SK-N-SH treated with all-trans-retinoic acid at 6 μM for 48 hours (cell line): ENCODE measurements at regions not wholly inside any gene's neighbourhood (a gene's known extent, or its start where the extent isn't known, plus 50 kb on each side); places are given as distances from the start of the nearest gene placed in this dataset.

ENCODE experiments used
- ATAC-seq: fragments of 200-7000 bp; cut with Tn5 transposase; 3 replicates; pipeline ENCODE4 v1.9.1; 2020; ENCODE audit warnings: mild to moderate bottlenecking, moderate library complexity
- ARNTL ChIP-seq: fragments of 450-650 bp; formaldehyde crosslinking; IDR thresholded peaks from 2 replicates; pipeline ENCODE4 v1.5.0; 2020; ENCODE audit warnings: low read depth, mild to moderate bottlenecking, moderate library complexity, borderline replicate concordance
- BACH2 ChIP-seq: fragments of 250-450 bp; sonication (Bioruptor Pico); IDR thresholded peaks from 2 replicates; pipeline ENCODE4 v1.9.0; 2021; ENCODE audit warnings: mild to moderate bottlenecking, borderline replicate concordance
- CSDC2 ChIP-seq: fragments of 250-450 bp; sonication (Bioruptor Pico); IDR thresholded peaks from 2 replicates; pipeline ENCODE4 v1.5.0; 2020; ENCODE audit warnings: mild to moderate bottlenecking, moderate library complexity
- ESRRG ChIP-seq: fragments of 250-450 bp; sonication (Bioruptor Pico); IDR thresholded peaks from 2 replicates; pipeline ENCODE4 v1.6.1; 2021; ENCODE audit warnings: mild to moderate bottlenecking
- GLIS3 ChIP-seq: fragments of 250-450 bp; sonication (Bioruptor Pico); IDR thresholded peaks from 2 replicates; pipeline ENCODE4 v1.5.0; 2020; ENCODE audit warnings: mild to moderate bottlenecking, moderate library complexity
- ISL1 ChIP-seq: fragments of 250-450 bp; sonication (Bioruptor Pico); IDR thresholded peaks from 2 replicates; pipeline ENCODE4 v2.1.2; 2022; ENCODE audit warnings: mild to moderate bottlenecking, moderate library complexity
- OSR1 ChIP-seq: fragments of 250-450 bp; sonication (Bioruptor Pico); IDR thresholded peaks from 2 replicates; pipeline ENCODE4 v1.8.0; 2022; ENCODE audit warnings: moderate library complexity, mild to moderate bottlenecking, inconsistent platforms
- PPARA ChIP-seq: fragments of 250-450 bp; sonication (Bioruptor Pico); IDR thresholded peaks from 2 replicates; pipeline ENCODE4 v1.5.0; 2020; ENCODE audit warnings: mild to moderate bottlenecking, borderline replicate concordance
- SNAI2 ChIP-seq: fragments of 250-450 bp; sonication (Bioruptor Pico); IDR thresholded peaks from 2 replicates; pipeline ENCODE4 v1.5.0; 2020; ENCODE audit warnings: mild to moderate bottlenecking, moderate library complexity
- TCF4 ChIP-seq: fragments of 250-450 bp; sonication (Bioruptor Pico); IDR thresholded peaks from 2 replicates; pipeline ENCODE4 v1.8.0; 2021; ENCODE audit warnings: mild to moderate bottlenecking, moderate library complexity, borderline replicate concordance
- TOX ChIP-seq: fragments of 250-450 bp; sonication (Bioruptor Pico); IDR thresholded peaks from 2 replicates; pipeline ENCODE4 v1.8.0; 2021; ENCODE audit warnings: mild to moderate bottlenecking, moderate library complexity, borderline replicate concordance
- ZC3H10 ChIP-seq: fragments of 250-450 bp; sonication (Bioruptor Pico); IDR thresholded peaks from 2 replicates; pipeline ENCODE4 v1.5.1; 2021; ENCODE audit warnings: mild to moderate bottlenecking, moderate library complexity
- ZFP3 ChIP-seq: fragments of 250-450 bp; sonication (Bioruptor Pico); IDR thresholded peaks from 2 replicates; pipeline ENCODE4 v1.5.0; 2020; ENCODE audit warnings: mild to moderate bottlenecking, moderate library complexity
- ZFP30 ChIP-seq: fragments of 450-650 bp; formaldehyde crosslinking; IDR thresholded peaks from 2 replicates; pipeline ENCODE4 v1.5.0; 2022; ENCODE audit warnings: mild to moderate bottlenecking, moderate library complexity
- ZNF565 ChIP-seq: fragments of 450-650 bp; formaldehyde crosslinking; conservative IDR thresholded peaks from 2 replicates; pipeline ENCODE4 v1.5.0; 2020; ENCODE audit warnings: low read depth, mild to moderate bottlenecking, moderate library complexity
- ZNF70 ChIP-seq: fragments of 450-650 bp; formaldehyde crosslinking; IDR thresholded peaks from 2 replicates; pipeline ENCODE4 v1.5.0; 2020; ENCODE audit warnings: mild to moderate bottlenecking, moderate library complexity
- ZNF8 ChIP-seq: fragments of 450-650 bp; formaldehyde crosslinking; IDR thresholded peaks from 2 replicates; pipeline ENCODE4 v1.5.0; 2020; ENCODE audit warnings: mild to moderate bottlenecking, moderate library complexity
- TF ChIP-seq, protein P1 (sequence below): fragments of 250-450 bp; sonication (Bioruptor Pico); IDR thresholded peaks from 2 replicates; pipeline ENCODE4 v1.8.0; 2020; ENCODE audit warnings: mild to moderate bottlenecking, moderate library complexity, borderline replicate concordance
- TF ChIP-seq, protein P2 (sequence below): fragments of 250-450 bp; sonication (Bioruptor Pico); IDR thresholded peaks from 2 replicates; pipeline ENCODE4 v1.8.0; 2021; ENCODE audit warnings: low read depth, mild to moderate bottlenecking, moderate library complexity, borderline replicate concordance
- TF ChIP-seq, protein P3 (sequence below): fragments of 250-450 bp; sonication (Bioruptor Pico); IDR thresholded peaks from 2 replicates; pipeline ENCODE4 v1.5.0; 2020; ENCODE audit warnings: mild to moderate bottlenecking, moderate library complexity
- TF ChIP-seq, protein P4 (sequence below): fragments of 250-450 bp; sonication (Bioruptor Pico); IDR thresholded peaks from 2 replicates; pipeline ENCODE4 v1.5.1; 2021; ENCODE audit warnings: mild to moderate bottlenecking, moderate library complexity

DNA sequence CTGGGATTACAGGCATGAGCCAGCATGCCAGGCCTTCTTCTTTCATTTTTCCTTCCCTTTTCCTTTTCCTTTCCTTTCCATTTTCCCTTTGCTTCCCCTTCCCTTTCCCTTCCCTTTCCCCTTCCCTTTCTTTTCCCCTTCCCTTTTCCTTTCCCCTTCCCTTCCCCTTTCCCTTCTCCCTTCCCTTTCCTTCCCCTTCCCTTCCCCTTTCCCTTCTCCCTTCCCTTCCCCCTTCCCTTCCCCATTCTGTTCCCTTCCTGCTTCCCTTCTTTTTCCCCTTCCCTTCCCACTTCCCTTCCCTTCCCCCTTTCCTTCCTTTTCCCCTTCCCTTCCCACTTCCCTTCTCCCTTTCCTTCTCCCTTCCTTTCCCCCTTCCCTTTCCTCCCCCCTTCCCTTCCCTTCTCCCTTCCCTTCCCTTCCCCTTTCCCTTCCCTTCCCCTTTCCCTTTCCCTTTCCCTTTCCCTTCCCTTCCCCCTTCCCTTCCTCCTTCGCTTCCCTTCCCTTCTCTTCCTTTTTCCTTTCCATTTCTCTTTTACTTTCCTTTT, 712.2 kb upstream of the POM121L12 start:
- ATAC-seq: no peak
- TF ChIP-seq ZNF565: no peak
- TF ChIP-seq, protein P1, sequence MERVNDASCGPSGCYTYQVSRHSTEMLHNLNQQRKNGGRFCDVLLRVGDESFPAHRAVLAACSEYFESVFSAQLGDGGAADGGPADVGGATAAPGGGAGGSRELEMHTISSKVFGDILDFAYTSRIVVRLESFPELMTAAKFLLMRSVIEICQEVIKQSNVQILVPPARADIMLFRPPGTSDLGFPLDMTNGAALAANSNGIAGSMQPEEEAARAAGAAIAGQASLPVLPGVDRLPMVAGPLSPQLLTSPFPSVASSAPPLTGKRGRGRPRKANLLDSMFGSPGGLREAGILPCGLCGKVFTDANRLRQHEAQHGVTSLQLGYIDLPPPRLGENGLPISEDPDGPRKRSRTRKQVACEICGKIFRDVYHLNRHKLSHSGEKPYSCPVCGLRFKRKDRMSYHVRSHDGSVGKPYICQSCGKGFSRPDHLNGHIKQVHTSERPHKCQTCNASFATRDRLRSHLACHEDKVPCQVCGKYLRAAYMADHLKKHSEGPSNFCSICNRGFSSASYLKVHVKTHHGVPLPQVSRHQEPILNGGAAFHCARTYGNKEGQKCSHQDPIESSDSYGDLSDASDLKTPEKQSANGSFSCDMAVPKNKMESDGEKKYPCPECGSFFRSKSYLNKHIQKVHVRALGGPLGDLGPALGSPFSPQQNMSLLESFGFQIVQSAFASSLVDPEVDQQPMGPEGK (CRISPR knock-in tag): no peak
- TF ChIP-seq, protein P2, sequence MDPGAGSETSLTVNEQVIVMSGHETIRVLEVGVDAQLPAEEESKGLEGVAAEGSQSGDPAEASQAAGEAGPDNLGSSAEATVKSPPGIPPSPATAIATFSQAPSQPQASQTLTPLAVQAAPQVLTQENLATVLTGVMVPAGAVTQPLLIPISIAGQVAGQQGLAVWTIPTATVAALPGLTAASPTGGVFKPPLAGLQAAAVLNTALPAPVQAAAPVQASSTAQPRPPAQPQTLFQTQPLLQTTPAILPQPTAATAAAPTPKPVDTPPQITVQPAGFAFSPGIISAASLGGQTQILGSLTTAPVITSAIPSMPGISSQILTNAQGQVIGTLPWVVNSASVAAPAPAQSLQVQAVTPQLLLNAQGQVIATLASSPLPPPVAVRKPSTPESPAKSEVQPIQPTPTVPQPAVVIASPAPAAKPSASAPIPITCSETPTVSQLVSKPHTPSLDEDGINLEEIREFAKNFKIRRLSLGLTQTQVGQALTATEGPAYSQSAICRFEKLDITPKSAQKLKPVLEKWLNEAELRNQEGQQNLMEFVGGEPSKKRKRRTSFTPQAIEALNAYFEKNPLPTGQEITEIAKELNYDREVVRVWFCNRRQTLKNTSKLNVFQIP: no peak
- TF ChIP-seq ARNTL (CRISPR knock-in tag): no peak
- no peak for TF ChIP-seq ZC3H10 (CRISPR knock-in tag)
- TF ChIP-seq TOX (CRISPR knock-in tag): no peak
- no peak for TF ChIP-seq BACH2 (CRISPR knock-in tag)
- TF ChIP-seq TCF4 (CRISPR knock-in tag): no peak
- no peak for TF ChIP-seq SNAI2 (CRISPR knock-in tag)
- TF ChIP-seq ZFP30: no peak
- no peak for TF ChIP-seq OSR1
- TF ChIP-seq, protein P3, sequence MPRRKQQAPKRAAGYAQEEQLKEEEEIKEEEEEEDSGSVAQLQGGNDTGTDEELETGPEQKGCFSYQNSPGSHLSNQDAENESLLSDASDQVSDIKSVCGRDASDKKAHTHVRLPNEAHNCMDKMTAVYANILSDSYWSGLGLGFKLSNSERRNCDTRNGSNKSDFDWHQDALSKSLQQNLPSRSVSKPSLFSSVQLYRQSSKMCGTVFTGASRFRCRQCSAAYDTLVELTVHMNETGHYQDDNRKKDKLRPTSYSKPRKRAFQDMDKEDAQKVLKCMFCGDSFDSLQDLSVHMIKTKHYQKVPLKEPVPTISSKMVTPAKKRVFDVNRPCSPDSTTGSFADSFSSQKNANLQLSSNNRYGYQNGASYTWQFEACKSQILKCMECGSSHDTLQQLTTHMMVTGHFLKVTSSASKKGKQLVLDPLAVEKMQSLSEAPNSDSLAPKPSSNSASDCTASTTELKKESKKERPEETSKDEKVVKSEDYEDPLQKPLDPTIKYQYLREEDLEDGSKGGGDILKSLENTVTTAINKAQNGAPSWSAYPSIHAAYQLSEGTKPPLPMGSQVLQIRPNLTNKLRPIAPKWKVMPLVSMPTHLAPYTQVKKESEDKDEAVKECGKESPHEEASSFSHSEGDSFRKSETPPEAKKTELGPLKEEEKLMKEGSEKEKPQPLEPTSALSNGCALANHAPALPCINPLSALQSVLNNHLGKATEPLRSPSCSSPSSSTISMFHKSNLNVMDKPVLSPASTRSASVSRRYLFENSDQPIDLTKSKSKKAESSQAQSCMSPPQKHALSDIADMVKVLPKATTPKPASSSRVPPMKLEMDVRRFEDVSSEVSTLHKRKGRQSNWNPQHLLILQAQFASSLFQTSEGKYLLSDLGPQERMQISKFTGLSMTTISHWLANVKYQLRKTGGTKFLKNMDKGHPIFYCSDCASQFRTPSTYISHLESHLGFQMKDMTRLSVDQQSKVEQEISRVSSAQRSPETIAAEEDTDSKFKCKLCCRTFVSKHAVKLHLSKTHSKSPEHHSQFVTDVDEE (CRISPR knock-in tag): no peak
- TF ChIP-seq, protein P4, sequence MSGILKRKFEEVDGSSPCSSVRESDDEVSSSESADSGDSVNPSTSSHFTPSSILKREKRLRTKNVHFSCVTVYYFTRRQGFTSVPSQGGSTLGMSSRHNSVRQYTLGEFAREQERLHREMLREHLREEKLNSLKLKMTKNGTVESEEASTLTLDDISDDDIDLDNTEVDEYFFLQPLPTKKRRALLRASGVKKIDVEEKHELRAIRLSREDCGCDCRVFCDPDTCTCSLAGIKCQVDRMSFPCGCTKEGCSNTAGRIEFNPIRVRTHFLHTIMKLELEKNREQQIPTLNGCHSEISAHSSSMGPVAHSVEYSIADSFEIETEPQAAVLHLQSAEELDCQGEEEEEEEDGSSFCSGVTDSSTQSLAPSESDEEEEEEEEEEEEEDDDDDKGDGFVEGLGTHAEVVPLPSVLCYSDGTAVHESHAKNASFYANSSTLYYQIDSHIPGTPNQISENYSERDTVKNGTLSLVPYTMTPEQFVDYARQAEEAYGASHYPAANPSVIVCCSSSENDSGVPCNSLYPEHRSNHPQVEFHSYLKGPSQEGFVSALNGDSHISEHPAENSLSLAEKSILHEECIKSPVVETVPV: no peak
- no peak for TF ChIP-seq ISL1 (CRISPR knock-in tag)
- TF ChIP-seq ZNF8 (CRISPR knock-in tag): no peak
- TF ChIP-seq, all 23 proteins: peak for 0

DNA sequence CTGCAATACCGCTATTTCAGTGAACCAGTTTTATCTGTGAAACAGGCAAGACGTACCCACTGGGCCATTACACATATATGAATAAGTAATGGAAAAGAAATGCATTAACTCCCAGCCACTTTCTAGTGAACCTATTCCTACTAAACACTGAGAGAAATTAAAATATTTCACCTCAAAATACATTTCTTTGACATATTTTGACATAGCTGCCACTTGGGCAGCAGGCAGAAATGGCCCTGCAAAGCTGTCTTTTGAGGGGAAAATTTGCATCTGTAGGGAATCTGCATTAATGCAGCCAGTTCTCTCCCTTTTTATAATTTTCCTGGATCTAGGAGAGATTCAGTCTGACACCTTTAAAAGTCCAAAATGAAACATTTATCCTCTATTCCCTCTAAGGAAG, 714.8 kb upstream of the POM121L12 start:
- TF ChIP-seq GLIS3 (CRISPR knock-in tag) (no peak), OSR1 (no peak), ZNF565 (no peak), ISL1 (CRISPR knock-in tag) (no peak), ARNTL (CRISPR knock-in tag) (no peak), PPARA (CRISPR knock-in tag) (no peak), ZNF70 (CRISPR knock-in tag) (no peak), ESRRG (CRISPR knock-in tag) (no peak), BACH2 (CRISPR knock-in tag) (no peak), ZFP3 (no peak), ZC3H10 (CRISPR knock-in tag) (no peak), TCF4 (CRISPR knock-in tag) (no peak), ZFP30 (no peak), ZNF8 (CRISPR knock-in tag) (no peak), CSDC2 (CRISPR knock-in tag) (no peak), TOX (CRISPR knock-in tag) (no peak)
- TF ChIP-seq, protein P1 (CRISPR knock-in tag): no peak
- TF ChIP-seq, protein P2: no peak
- TF ChIP-seq, protein P4: no peak
- no peak for ATAC-seq
